Trophoblast cell (in vitro differentiated cells and primary cell): ENCODE measurements at regions not wholly inside any gene's neighbourhood (a gene's known extent, or its start where the extent isn't known, plus 50 kb on each side); places are given as distances from the start of the nearest gene placed in this dataset.

ENCODE experiments used
- DNase-seq, 2 donors: peaks; one replicate each; pipeline ENCODE4 v3.0.0-alpha.2; 2016
- H2AFZ ChIP-seq: 2 replicates; pipeline ENCODE4 v1.6.1; 2013; ENCODE audit warnings: low read length, moderate library complexity, mild to moderate bottlenecking; ENCODE audit not compliant: insufficient read depth, poor library complexity
- H2AK5ac ChIP-seq: 2 replicates; pipeline ENCODE4 v1.6.1; 2013; ENCODE audit warnings: mild to moderate bottlenecking, low read length
- H2BK120ac ChIP-seq: 2 replicates; pipeline ENCODE4 v1.6.1; 2013; ENCODE audit warnings: low read length, mild to moderate bottlenecking, moderate library complexity; ENCODE audit not compliant: insufficient read depth, poor library complexity
- H2BK12ac ChIP-seq: 2 replicates; pipeline ENCODE4 v1.6.1; 2013; ENCODE audit warnings: mild to moderate bottlenecking, low read length, moderate library complexity
- H2BK5ac ChIP-seq: 2 replicates; pipeline ENCODE4 v1.6.1; 2013; ENCODE audit warnings: low read length, low read depth, moderate library complexity, mild to moderate bottlenecking; ENCODE audit not compliant: poor library complexity
- H3K14ac ChIP-seq: 2 replicates; pipeline ENCODE4 v1.6.1; 2013; ENCODE audit warnings: mild to moderate bottlenecking, low read length
- H3K18ac ChIP-seq: 2 replicates; pipeline ENCODE4 v1.6.1; 2013; ENCODE audit warnings: mild to moderate bottlenecking, low read length
- H3K23ac ChIP-seq: 2 replicates; pipeline ENCODE4 v1.6.1; 2013; ENCODE audit warnings: low read length
- H3K27ac ChIP-seq: 2 replicates; pipeline ENCODE4 v1.5.1; 2013; ENCODE audit warnings: low read depth, mild to moderate bottlenecking, inconsistent platforms, low read length, moderate library complexity
- H3K27me3 ChIP-seq: 2 replicates; pipeline ENCODE4 v1.6.1; 2013; ENCODE audit warnings: inconsistent platforms, mild to moderate bottlenecking, low read length, moderate library complexity; ENCODE audit not compliant: insufficient read depth
- H3K36me3 ChIP-seq, 2 experiments: 1 replicate in 1 of 2; 2 replicates in 1 of 2; pipeline ENCODE4 v1.6.1; 2013; ENCODE audit warnings: low read length in 2 of 2, mild to moderate bottlenecking in 2 of 2, moderate library complexity in 1 of 2; ENCODE audit not compliant: insufficient read depth in 2 of 2, control insufficient read depth in 1 of 2
- H3K4ac ChIP-seq: 2 replicates; pipeline ENCODE4 v1.6.1; 2013; ENCODE audit warnings: low read depth, mild to moderate bottlenecking, low read length, moderate library complexity
- H3K4me1 ChIP-seq, 2 experiments: 1 replicate in 1 of 2; 2 replicates in 1 of 2; pipeline ENCODE4 v1.6.1; 2013; ENCODE audit warnings: low read length in 2 of 2, mild to moderate bottlenecking in 2 of 2, moderate library complexity in 1 of 2; ENCODE audit not compliant: insufficient read depth in 2 of 2, control insufficient read depth in 1 of 2
- H3K4me2 ChIP-seq: 2 replicates; pipeline ENCODE4 v1.6.1; 2013; ENCODE audit warnings: inconsistent platforms, mild to moderate bottlenecking, low read length, moderate library complexity
- H3K4me3 ChIP-seq: 2 replicates; pipeline ENCODE4 v1.5.1; 2013; ENCODE audit warnings: mild to moderate bottlenecking, low read depth, low read length, inconsistent platforms
- H3K79me1 ChIP-seq: one replicate; pipeline ENCODE4 v1.6.1; 2013; ENCODE audit warnings: low read length
- H3K79me2 ChIP-seq: 2 replicates; pipeline ENCODE4 v1.6.1; 2013; ENCODE audit warnings: low read length, mild to moderate bottlenecking; ENCODE audit not compliant: control insufficient read depth, insufficient read depth, poor library complexity
- H3K9ac ChIP-seq: 2 replicates; pipeline ENCODE4 v1.6.1; 2013; ENCODE audit warnings: mild to moderate bottlenecking, low read length
- H3K9me3 ChIP-seq: 2 replicates; pipeline ENCODE4 v1.6.1; 2013; ENCODE audit warnings: low read depth, mild to moderate bottlenecking, control low read depth, inconsistent platforms, low read length; ENCODE audit not compliant: insufficient read depth
- H4K12ac ChIP-seq: 2 replicates; pipeline ENCODE4 v1.6.1; 2013; ENCODE audit warnings: low read depth, mild to moderate bottlenecking, low read length, moderate library complexity
- H4K8ac ChIP-seq: 2 replicates; pipeline ENCODE4 v1.6.1; 2013; ENCODE audit warnings: low read depth, mild to moderate bottlenecking, low read length, moderate library complexity
- H4K91ac ChIP-seq: one replicate; pipeline ENCODE4 v1.6.1; 2013; ENCODE audit warnings: low read depth, mild to moderate bottlenecking, low read length, moderate library complexity
- WGBS: extraction: QIAGEN DNeasy Blood & Tissue Kit; methylation state at CpG from one replicate; pipeline ENCODE4 v1.1.7; 2013; ENCODE audit warnings: missing lambda C conversion rate; ENCODE audit not compliant: insufficient read length, insufficient coverage; ENCODE audit errors: extremely low coverage; 5-methylcytosine and 5-hydroxymethylcytosine counted together

- no peaks in the 10 kb centered on the region for H3K9me3 ChIP-seq
- no peak overlapping the region for H3K9ac ChIP-seq
- no peaks in the 10 kb centered on the region for H3K79me1 ChIP-seq
- H2AFZ ChIP-seq: no peak overlapping the region
- H3K79me2 ChIP-seq: no peaks in the 10 kb centered on the region
- no peaks in the 10 kb centered on the region for H3K36me3 ChIP-seq
- no peak overlapping the region for H3K4me2 ChIP-seq
- no peak overlapping the region for H4K12ac ChIP-seq
- no peak overlapping the region for H2BK5ac ChIP-seq
- H4K8ac ChIP-seq: no peak overlapping the region
- no peak for DNase-seq
- H3K27me3 ChIP-seq: no peaks in the 10 kb centered on the region
- H3K4me1 ChIP-seq: no peaks in the 10 kb centered on the region
- no peak overlapping the region for H3K4ac ChIP-seq
- no peak overlapping the region for H3K18ac ChIP-seq
- H4K91ac ChIP-seq: no peak overlapping the region
- H2AK5ac ChIP-seq: no peak overlapping the region
- no peak overlapping the region for H3K4me3 ChIP-seq
- no peak overlapping the region for H2BK120ac ChIP-seq
- no peak overlapping the region for H3K23ac ChIP-seq
- H3K14ac ChIP-seq: no peak overlapping the region
- H3K27ac ChIP-seq: no peak overlapping the region
- WGBS: no CpG with 5 or more reads among the region's 3 CpGs
- no peak overlapping the region for H2BK12ac ChIP-seq
Observed at GRCh38 chr4:187309456-187309855, 585.8 kb upstream of the FAT1 start.

DNA sequence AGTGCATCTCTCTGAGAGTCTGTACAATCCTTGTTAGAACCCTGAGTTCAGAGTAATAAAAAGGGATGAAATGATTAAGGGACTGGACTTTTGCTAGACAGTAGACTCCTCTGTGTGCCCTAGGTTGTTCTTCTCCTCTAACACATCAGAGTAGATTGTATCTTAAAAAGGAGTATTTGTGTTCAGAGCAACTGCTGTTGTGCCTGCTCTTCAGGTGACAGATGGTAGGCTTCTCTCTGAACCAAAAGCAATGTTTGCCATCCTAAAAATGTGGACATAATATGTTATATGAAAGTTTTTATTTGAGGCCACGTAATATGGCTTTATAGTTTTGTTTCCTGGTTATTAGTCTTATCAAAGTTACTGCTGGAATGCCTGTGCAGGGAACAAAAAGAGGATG is 588.6 kb upstream of the FAT1 start:
- Histone ChIP-seq H4K8ac (no peak overlapping the region), H3K18ac (no peak overlapping the region), H4K91ac (no peak overlapping the region), H3K27ac (no peak overlapping the region), H3K4me1 (no peaks in the 10 kb centered on the region), H3K36me3 (no peaks in the 10 kb centered on the region), H3K79me1 (no peaks in the 10 kb centered on the region), H2AFZ (no peak overlapping the region), H3K27me3 (no peaks in the 10 kb centered on the region), H3K4ac (no peak overlapping the region), H3K4me3 (no peak overlapping the region), H3K23ac (no peak overlapping the region), H2BK5ac (no peak overlapping the region), H2BK120ac (no peak overlapping the region), H3K14ac (no peak overlapping the region), H3K9me3 (no peaks in the 10 kb centered on the region), H3K79me2 (no peaks in the 10 kb centered on the region), H3K9ac (no peak overlapping the region), H2AK5ac (no peak overlapping the region), H3K4me2 (no peak overlapping the region), H4K12ac (no peak overlapping the region), H2BK12ac (no peak overlapping the region)
- DNase-seq: no peak
- no CpG with 5 or more reads among the region's 1 CpG for WGBS

GRCh38 chr4:187317799-187318198 is 594.1 kb upstream of the FAT1 start:
- Histone ChIP-seq H3K79me2 (no peaks in the 10 kb centered on the region), H3K23ac (no peak overlapping the region), H3K4me1 (no peaks in the 10 kb centered on the region), H4K8ac (no peak overlapping the region), H2BK120ac (no peak overlapping the region), H3K4me2 (no peak overlapping the region), H4K12ac (no peak overlapping the region), H4K91ac (no peak overlapping the region), H3K4me3 (no peak overlapping the region), H2BK5ac (no peak overlapping the region), H3K14ac (no peak overlapping the region), H3K4ac (no peak overlapping the region), H3K27me3 (no peaks in the 10 kb centered on the region), H3K27ac (no peak overlapping the region), H3K79me1 (no peaks in the 10 kb centered on the region), H3K9me3 (peaks cover 5% of the 10 kb centered on the region), H2BK12ac (no peak overlapping the region), H2AK5ac (no peak overlapping the region), H2AFZ (no peak overlapping the region), H3K18ac (no peak overlapping the region), H3K36me3 (no peaks in the 10 kb centered on the region), H3K9ac (no peak overlapping the region)
- no peak for DNase-seq
- WGBS: no CpG with 5 or more reads among the region's 6 CpGs

- Histone ChIP-seq H3K4ac (no peak overlapping the region), H3K4me2 (no peak overlapping the region), H2BK120ac (no peak overlapping the region), H2BK5ac (no peak overlapping the region), H4K91ac (no peak overlapping the region), H2BK12ac (no peak overlapping the region), H3K14ac (no peak overlapping the region), H4K12ac (no peak overlapping the region), H3K79me1 (no peaks in the 10 kb centered on the region), H3K4me3 (no peak overlapping the region), H3K18ac (no peak overlapping the region), H3K27me3 (no peaks in the 10 kb centered on the region), H3K27ac (no peak overlapping the region), H2AFZ (no peak overlapping the region), H3K36me3 (no peaks in the 10 kb centered on the region), H3K9ac (no peak overlapping the region), H3K9me3 (peaks cover 5% of the 10 kb centered on the region), H4K8ac (no peak overlapping the region), H3K79me2 (no peaks in the 10 kb centered on the region), H3K23ac (no peak overlapping the region), H2AK5ac (no peak overlapping the region), H3K4me1 (no peaks in the 10 kb centered on the region)
- WGBS: no CpG with 5 or more reads among the region's 2 CpGs
- no peak for DNase-seq
Observed at GRCh38 chr4:187321711-187322110, 598.1 kb upstream of the FAT1 start.
